H1 (cell line): ENCODE measurements at regions not wholly inside any gene's neighbourhood (a gene's known extent, or its start where the extent isn't known, plus 50 kb on each side); places are given as distances from the start of the nearest gene placed in this dataset.

Experiments used
- CTCF ChIA-PET: fragments of 300-600 bp; sonication (Branson Sonifier 250); formaldehyde crosslinking; loops from one replicate; lab custom pipeline; 2021; ENCODE audit not compliant: partially characterized antibody; lab: Charles Lee
- POLR2A ChIA-PET: fragments of 300-600 bp; sonication (Branson Sonifier 250); formaldehyde crosslinking; loops from one replicate; lab custom pipeline; 2021; ENCODE audit warnings: inconsistent platforms; ENCODE audit not compliant: partially characterized antibody; lab: Charles Lee
- DNase-seq, 2 experiments: peaks; one replicate each; pipeline versions ENCODE4 v3.0.0 to v3.0.0-alpha.2; 2010 to 2022; ENCODE audit warnings: low spot score in 2 of 2, low read depth in 1 of 2, mixed read lengths in 1 of 2
- FAIRE-seq: peaks from 2 replicates; lab custom pipeline; 2011; peaks lifted over from hg19 to GRCh38; lab: Jason Lieb, UNC
- H2AFZ ChIP-seq: 2 replicates; pipeline ENCODE4 v1.8.1; 2012; ENCODE audit warnings: low read length, inconsistent platforms
- H2AK5ac ChIP-seq: 2 replicates; pipeline ENCODE4 v1.6.1; 2013; ENCODE audit warnings: low read depth, low read length
- H2BK120ac ChIP-seq: replicated peaks from 2 replicates; pipeline ENCODE3; 2013; ENCODE audit warnings: low read depth, low read length, inconsistent platforms
- H2BK12ac ChIP-seq: 2 replicates; pipeline ENCODE4 v1.6.1; 2013; ENCODE audit warnings: low read depth, low read length
- H2BK15ac ChIP-seq: 2 replicates; pipeline ENCODE4 v1.6.1; 2013; ENCODE audit warnings: low read length
- H2BK20ac ChIP-seq: 2 replicates; pipeline ENCODE4 v1.6.1; 2013; ENCODE audit warnings: low read length
- H2BK5ac ChIP-seq: 2 replicates; pipeline ENCODE4 v1.6.1; 2013; ENCODE audit warnings: low read depth, low read length
- H3K14ac ChIP-seq: 2 replicates; pipeline ENCODE4 v1.6.1; 2013; ENCODE audit warnings: inconsistent platforms; ENCODE audit not compliant: insufficient read length
- H3K18ac ChIP-seq: 2 replicates; pipeline ENCODE4 v1.6.1; 2013; ENCODE audit warnings: low read length; ENCODE audit errors: extremely low read depth
- H3K23ac ChIP-seq: 2 replicates; pipeline ENCODE4 v1.6.1; 2013; ENCODE audit warnings: inconsistent platforms; ENCODE audit not compliant: insufficient read length
- H3K23me2 ChIP-seq: 2 replicates; pipeline ENCODE4 v1.6.1; 2013; ENCODE audit warnings: low read depth, low read length
- H3K27ac ChIP-seq: 2 replicates; pipeline ENCODE4 v1.6.1; 2011; ENCODE audit warnings: low read depth, low read length, inconsistent platforms
- H3K27me3 ChIP-seq, 4 experiments: replicated peaks in 1 of 4; 1 replicate in 1 of 4; 2 replicates in 3 of 4; pipeline versions ENCODE4 v1.6.1 to v1.8.1; 2011 to 2013; ENCODE audit warnings: low read length in 3 of 4, mild to moderate bottlenecking in 3 of 4, inconsistent platforms in 2 of 4, mixed read lengths in 2 of 4, moderate library complexity in 1 of 4; ENCODE audit not compliant: control insufficient read depth in 3 of 4, insufficient read depth in 3 of 4; ENCODE audit errors: extremely low read depth in 1 of 4
- H3K36me3 ChIP-seq, 4 experiments: 2 replicates each; pipeline versions ENCODE4 v1.6.1 to v1.8.1; 2011 to 2013; ENCODE audit warnings: mild to moderate bottlenecking in 4 of 4, low read length in 3 of 4, moderate library complexity in 2 of 4, control low read depth in 1 of 4, inconsistent platforms in 1 of 4; ENCODE audit not compliant: insufficient read depth in 4 of 4, control insufficient read depth in 2 of 4
- H3K4ac ChIP-seq: replicated peaks from 2 replicates; pipeline ENCODE3; 2013; ENCODE audit warnings: low read length, low read depth, mixed read lengths, inconsistent platforms; ENCODE audit not compliant: insufficient read length
- H3K4me1 ChIP-seq, 4 experiments: replicated peaks in 1 of 4; 1 replicate in 1 of 4; 2 replicates in 3 of 4; pipeline versions ENCODE4 v1.6.1 to v1.8.1; 2011 to 2013; ENCODE audit warnings: low read length in 3 of 4, inconsistent platforms in 2 of 4, mixed read lengths in 1 of 4; ENCODE audit not compliant: insufficient read depth in 4 of 4, control insufficient read depth in 3 of 4
- H3K4me2 ChIP-seq, 2 experiments: 2 replicates each; pipeline versions ENCODE4 v1.6.1 to v1.8.1; 2011 to 2013; ENCODE audit warnings: low read depth in 2 of 2, low read length in 2 of 2, control low read depth in 1 of 2, inconsistent platforms in 1 of 2, mild to moderate bottlenecking in 1 of 2; ENCODE audit not compliant: insufficient read depth in 1 of 2
- H3K4me3 ChIP-seq, 4 experiments: fragments of 200-600, 300-600 bp in 1 of 4; sonication (generic), shearing (Covaris generic), sonication (Bioruptor Twin) in 1 of 4; 2 replicates each; pipeline versions ENCODE4 v1.5.1 to v1.8.1; 2011 to 2016; ENCODE audit warnings: low read length in 4 of 4, low read depth in 3 of 4, control low read depth in 2 of 4, inconsistent platforms in 2 of 4, mild to moderate bottlenecking in 2 of 4, mixed read lengths in 1 of 4, moderate library complexity in 1 of 4; ENCODE audit not compliant: insufficient read depth in 2 of 4; ENCODE audit errors: extremely low read depth in 1 of 4
- H3K56ac ChIP-seq: replicated peaks from 2 replicates; pipeline ENCODE3; 2013; ENCODE audit warnings: low read depth, mild to moderate bottlenecking, mixed read lengths, low read length, inconsistent platforms; ENCODE audit not compliant: insufficient read length
- H3K79me1 ChIP-seq: 2 replicates; pipeline ENCODE4 v1.6.1; 2013; ENCODE audit warnings: low read depth, low read length, control low read depth
- H3K79me2 ChIP-seq, 2 experiments: 2 replicates each; pipeline versions ENCODE4 v1.6.1 to v1.8.1; 2012 to 2013; ENCODE audit warnings: low read length in 2 of 2, mild to moderate bottlenecking in 2 of 2, inconsistent platforms in 1 of 2; ENCODE audit not compliant: insufficient read depth in 2 of 2, control insufficient read depth in 1 of 2
- H3K9ac ChIP-seq, 4 experiments: replicated peaks in 1 of 4; 1 replicate in 1 of 4; 2 replicates in 3 of 4; pipeline versions ENCODE4 v1.6.1 to v1.8.1; 2011 to 2013; ENCODE audit warnings: low read depth in 3 of 4, low read length in 3 of 4, control low read depth in 2 of 4, mild to moderate bottlenecking in 2 of 4, moderate library complexity in 2 of 4, inconsistent platforms in 1 of 4; ENCODE audit errors: extremely low read depth in 1 of 4
- H3K9me3 ChIP-seq, 2 experiments: 2 replicates each; pipeline versions ENCODE4 v1.6.1 to v1.8.1; 2012 to 2013; ENCODE audit warnings: mild to moderate bottlenecking in 2 of 2, moderate library complexity in 2 of 2, control low read depth in 1 of 2, inconsistent platforms in 1 of 2, low read depth in 1 of 2, low read length in 1 of 2, mixed read lengths in 1 of 2; ENCODE audit not compliant: insufficient read depth in 2 of 2
- H4K20me1 ChIP-seq, 2 experiments: replicated peaks in 1 of 2; 2 replicates each; pipeline versions ENCODE3 to v1.8.1; 2011 to 2013; ENCODE audit warnings: inconsistent platforms in 2 of 2, low read length in 2 of 2, mild to moderate bottlenecking in 1 of 2; ENCODE audit not compliant: insufficient read depth in 2 of 2, control insufficient read depth in 1 of 2
- H4K5ac ChIP-seq: 2 replicates; pipeline ENCODE4 v1.6.1; 2013; ENCODE audit warnings: low read length, low read depth, mixed read lengths, inconsistent platforms; ENCODE audit not compliant: insufficient read length
- H4K8ac ChIP-seq: 2 replicates; pipeline ENCODE4 v1.8.0; 2013; ENCODE audit warnings: mild to moderate bottlenecking, moderate library complexity, low read length, inconsistent platforms; ENCODE audit not compliant: insufficient read depth; ENCODE audit errors: extremely low read depth
- H4K91ac ChIP-seq: replicated peaks from 2 replicates; pipeline ENCODE3; 2013; ENCODE audit warnings: low read length, mixed read lengths, inconsistent platforms; ENCODE audit not compliant: insufficient read length
- KDM4A ChIP-seq: IDR thresholded peaks from one replicate; pipeline ENCODE4 v1.7.1; 2012; ENCODE audit warnings: low read depth, mild to moderate bottlenecking, moderate library complexity, low read length, inconsistent platforms; ENCODE audit not compliant: severe bottlenecking

DNA sequence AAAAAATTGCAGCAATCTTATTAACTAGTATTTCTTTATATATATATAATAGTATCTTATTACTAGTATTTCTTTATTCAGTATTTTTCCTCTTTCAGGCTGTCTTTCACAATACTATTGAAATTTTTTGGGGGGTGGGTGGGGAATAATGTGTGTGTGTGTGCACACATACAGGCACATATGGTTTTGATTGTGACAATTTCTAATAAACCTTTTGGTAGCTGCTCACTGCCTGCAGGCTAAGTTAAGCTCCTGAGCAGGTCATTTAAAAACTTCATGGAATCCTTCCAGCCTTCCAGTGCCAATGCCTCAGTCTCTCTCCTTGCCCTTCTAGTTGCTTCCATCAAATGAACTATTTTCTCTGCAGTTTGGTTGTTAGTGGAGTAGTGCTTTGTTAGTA, 490.1 kb downstream of the PCNX1 start:
- Histone ChIP-seq H2AK5ac (no peak overlapping the region), H4K20me1 (no peaks in the 10 kb centered on the region), H3K27me3 (no peaks in the 10 kb centered on the region), H2AFZ (no peak overlapping the region), H2BK120ac (no peak overlapping the region), H3K36me3 (no peaks in the 10 kb centered on the region), H3K9ac (no peak overlapping the region), H3K56ac (no peak overlapping the region), H3K4ac (no peak overlapping the region), H2BK20ac (no peak overlapping the region), H3K4me3 (no peak overlapping the region), H3K79me2 (peaks cover 0 to 89% of the 10 kb centered on the region in 2 experiments; a peak in 3 of 4 replicates), H3K79me1 (no peaks in the 10 kb centered on the region; the same call in 1 of the 2 replicates), H2BK15ac (no peak overlapping the region), H2BK5ac (no peak overlapping the region), H3K27ac (no peak overlapping the region), H4K5ac (no peak overlapping the region), H2BK12ac (no peak overlapping the region), H4K91ac (no peak overlapping the region), H4K8ac (no peak overlapping the region), H3K23ac (no peak overlapping the region), H3K14ac (no peak overlapping the region), H3K18ac (no peak overlapping the region), H3K9me3 (no peaks in the 10 kb centered on the region), H3K23me2 (no peaks in the 10 kb centered on the region), H3K4me2 (no peak overlapping the region), H3K4me1 (peaks cover 0 to 4% (median 2%) of the 10 kb centered on the region in 4 experiments; a peak in 1 of 7 replicates)
- POLR2A ChIA-PET: no interaction called here
- no peak for DNase-seq
- TF ChIP-seq KDM4A: no peak
- FAIRE-seq: no peak
- CTCF ChIA-PET: no interaction called here
